SK-N-SH (cell line): ENCODE measurements at regions not wholly inside any gene's neighbourhood (a gene's known extent, or its start where the extent isn't known, plus 50 kb on each side); places are given as distances from the start of the nearest gene placed in this dataset.

Experiments used
- CTCF ChIA-PET: fragments of 300-600, 350-600 bp; formaldehyde crosslinking; extraction: SDS; loops from one replicate; lab custom pipeline; 2021; lab: Yijun Ruan, JAX
- POLR2A ChIA-PET: fragments of 350-600 bp; sonication (Branson Sonifier 250); formaldehyde crosslinking; extraction: SDS; loops from one replicate; lab custom pipeline; 2020; ENCODE audit warnings: antibody characterized with exemption, inconsistent platforms; lab: Yijun Ruan, JAX
- DNase-seq: peaks from one replicate; pipeline ENCODE4 v3.0.0; 2012
- H2AFZ ChIP-seq: fragments of 200-600 bp; sonication (generic); 2 replicates; pipeline ENCODE4 v1.8.1; 2016; ENCODE audit warnings: antibody characterized with exemption, mild to moderate bottlenecking, low read depth
- H3F3A ChIP-seq: fragments of 200-600 bp; sonication (generic); replicated peaks from 2 replicates; pipeline ENCODE3; 2016; ENCODE audit warnings: antibody characterized with exemption, mild to moderate bottlenecking; ENCODE audit not compliant: insufficient read depth
- H3K27ac ChIP-seq, 2 experiments: fragments of 200-500 bp in 1 of 2; fragments of 200-600 bp in 1 of 2; sonication (Bioruptor generic) in 1 of 2; sonication (generic), shearing (Covaris generic) in 1 of 2; 2 replicates each; pipeline versions ENCODE4 v1.5.1 to v1.6.1; 2014 to 2016; ENCODE audit warnings: low read depth in 2 of 2, inconsistent platforms in 1 of 2, low read length in 1 of 2, mild to moderate bottlenecking in 1 of 2, mixed read lengths in 1 of 2
- H3K27me3 ChIP-seq: fragments of 200-600 bp; sonication (generic), shearing (Covaris generic); 2 replicates; pipeline ENCODE4 v1.6.1; 2016; ENCODE audit warnings: mixed run types; ENCODE audit not compliant: insufficient read depth
- H3K36me3 ChIP-seq, 2 experiments: fragments of 200-500 bp in 1 of 2; fragments of 200-600 bp in 1 of 2; sonication (Bioruptor generic) in 1 of 2; sonication (generic) in 1 of 2; replicated peaks in 1 of 2; 2 replicates each; pipeline versions ENCODE3 to v1.5.1; 2014 to 2016; ENCODE audit warnings: low read length in 1 of 2, mild to moderate bottlenecking in 1 of 2; ENCODE audit not compliant: insufficient read depth in 2 of 2, control insufficient read depth in 1 of 2
- H3K4me1 ChIP-seq, 2 experiments: fragments of 200-500 bp in 1 of 2; fragments of 200-600 bp in 1 of 2; sonication (Bioruptor generic) in 1 of 2; sonication (generic), shearing (Covaris generic) in 1 of 2; 2 replicates each; pipeline versions ENCODE4 v1.5.1 to v1.6.1; 2014 to 2016; ENCODE audit warnings: low read depth in 1 of 2, low read length in 1 of 2, mixed run types in 1 of 2; ENCODE audit not compliant: insufficient read depth in 2 of 2, control insufficient read depth in 1 of 2
- H3K4me2 ChIP-seq: fragments of 200-600 bp; sonication (generic), shearing (Covaris generic); 2 replicates; pipeline ENCODE4 v1.6.1; 2017; ENCODE audit warnings: mixed run types
- H3K4me3 ChIP-seq, 2 experiments: fragments of 200-500 bp in 1 of 2; fragments of 200-600 bp in 1 of 2; sonication (Bioruptor generic) in 1 of 2; sonication (generic), shearing (Covaris generic) in 1 of 2; 2 replicates each; pipeline versions ENCODE4 v1.5.1 to v1.8.1; 2014 to 2016; ENCODE audit warnings: low read depth in 2 of 2, inconsistent platforms in 1 of 2, low read length in 1 of 2, mild to moderate bottlenecking in 1 of 2, mixed read lengths in 1 of 2, moderate library complexity in 1 of 2
- H3K79me2 ChIP-seq: fragments of 200-600 bp; sonication (generic); 2 replicates; pipeline ENCODE4 v1.8.1; 2017; ENCODE audit warnings: mild to moderate bottlenecking; ENCODE audit not compliant: insufficient read depth
- H3K9ac ChIP-seq: fragments of 200-600 bp; sonication (generic); 2 replicates; pipeline ENCODE4 v1.6.1; 2017; ENCODE audit warnings: mixed run types
- H3K9me2 ChIP-seq: fragments of 200-600 bp; sonication (generic); 2 replicates; pipeline ENCODE4 v1.6.1; 2017; ENCODE audit warnings: mixed run types
- H3K9me3 ChIP-seq: fragments of 200-600 bp; sonication (generic); 2 replicates; pipeline ENCODE4 v1.6.1; 2017; ENCODE audit warnings: mixed run types, mild to moderate bottlenecking, moderate library complexity
- H4K20me1 ChIP-seq: fragments of 200-600 bp; sonication (generic); 2 replicates; pipeline ENCODE4 v1.6.1; 2017; ENCODE audit warnings: mild to moderate bottlenecking, mixed run types; ENCODE audit not compliant: insufficient read depth
- CHD2 ChIP-seq: fragments of 150-350 bp; IDR thresholded peaks from 2 replicates; pipeline ENCODE4 v1.6.1; 2018; ENCODE audit warnings: low read length; ENCODE audit not compliant: partially characterized antibody
- ELF1 ChIP-seq: IDR thresholded peaks from 2 replicates; pipeline ENCODE4 v1.4.0; 2012
- EP300 ChIP-seq, 2 experiments: IDR thresholded peaks; 2 replicates each; pipeline versions ENCODE4 v1.4.0 to v1.6.1; 2012; ENCODE audit warnings: borderline replicate concordance in 1 of 2, low read depth in 1 of 2, low read length in 1 of 2
- FOSL2 ChIP-seq: IDR thresholded peaks from 2 replicates; pipeline ENCODE4 v1.4.0; 2012; ENCODE audit warnings: low read depth, mild to moderate bottlenecking, moderate library complexity, borderline replicate concordance
- FOXM1 ChIP-seq: IDR thresholded peaks from 2 replicates; pipeline ENCODE4 v1.4.0; 2012; ENCODE audit warnings: low read depth, mild to moderate bottlenecking
- GABPA ChIP-seq: IDR thresholded peaks from 2 replicates; pipeline ENCODE4 v1.4.0; 2012; ENCODE audit warnings: low read depth, mild to moderate bottlenecking
- MEF2A ChIP-seq: IDR thresholded peaks from 2 replicates; pipeline ENCODE4 v1.4.0; 2012; ENCODE audit warnings: low read depth, borderline replicate concordance
- MXI1 ChIP-seq: IDR thresholded peaks from 2 replicates; pipeline ENCODE4 v1.6.1; 2012; ENCODE audit warnings: mild to moderate bottlenecking, low read depth, low read length, improper control_type of control experiment
- POLR2AphosphoS5 ChIP-seq: IDR thresholded peaks from 2 replicates; pipeline ENCODE4 v1.6.1; 2012; ENCODE audit warnings: low read depth, low read length
- RCOR1 ChIP-seq: fragments of 150-350 bp; IDR thresholded peaks from 2 replicates; pipeline ENCODE4 v1.6.1; 2017; ENCODE audit warnings: antibody characterized with exemption, low read length
- RXRA ChIP-seq: IDR thresholded peaks from 2 replicates; pipeline ENCODE4 v1.4.0; 2012; ENCODE audit warnings: low read depth, mild to moderate bottlenecking, borderline replicate concordance
- TEAD4 ChIP-seq: IDR thresholded peaks from 2 replicates; pipeline ENCODE4 v1.4.0; 2012; ENCODE audit warnings: mild to moderate bottlenecking, borderline replicate concordance; ENCODE audit not compliant: insufficient read depth
- YY1 ChIP-seq: IDR thresholded peaks from 2 replicates; pipeline ENCODE4 v1.4.0; 2012; ENCODE audit warnings: low read depth, mild to moderate bottlenecking
- WGBS: methylation state at CpG from one replicate; pipeline ENCODE4 v1.1.6; 2017; ENCODE audit warnings: low lambda C conversion rate; 5-methylcytosine and 5-hydroxymethylcytosine counted together
- TF ChIP-seq, protein P1 (sequence below): IDR thresholded peaks from 2 replicates; pipeline ENCODE4 v1.4.0; 2012; ENCODE audit warnings: low read depth
- TF ChIP-seq, protein P2 (sequence below): fragments of 200-600 bp; sonication (generic); IDR thresholded peaks from 2 replicates; pipeline ENCODE4 v1.6.1; 2017; ENCODE audit warnings: antibody characterized with exemption, mild to moderate bottlenecking, moderate library complexity
- TF ChIP-seq, protein P3 (sequence below): IDR thresholded peaks from 2 replicates; pipeline ENCODE4 v1.4.0; 2012; ENCODE audit warnings: low read depth, borderline replicate concordance

DNA sequence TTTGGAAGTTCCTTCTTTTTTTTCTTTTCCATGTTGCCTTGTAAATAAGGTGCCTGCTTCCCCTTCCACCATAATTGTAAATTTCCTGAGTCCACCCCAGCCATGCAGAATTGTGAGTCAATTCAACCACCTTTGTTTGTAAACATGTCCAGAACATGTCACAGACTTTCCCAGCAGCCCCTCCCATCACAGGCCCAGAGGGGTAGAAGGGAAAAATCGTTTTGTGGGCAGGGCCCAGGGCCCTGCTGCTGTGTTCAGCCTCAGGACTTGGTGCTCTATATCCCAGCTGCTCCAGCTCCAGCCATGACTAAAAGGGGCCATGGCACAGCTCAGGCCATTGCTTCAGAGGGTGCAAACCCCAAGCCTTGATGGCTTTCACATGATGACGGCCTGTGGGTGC is 384.6 kb upstream of the NCAM2 start:
- no peaks in the 10 kb centered on the region for H3F3A ChIP-seq
- WGBS: 0% methylated on average over 2 of the region's 2 CpGs
- no peaks in the 10 kb centered on the region for H4K20me1 ChIP-seq
- DNase-seq: no peak
- H3K4me2 ChIP-seq: no peak overlapping the region
- H3K79me2 ChIP-seq: no peaks in the 10 kb centered on the region
- no peak overlapping the region for H3K4me3 ChIP-seq
- no peak overlapping the region for H3K27ac ChIP-seq
- TF ChIP-seq RXRA: no peak
- no peak for TF ChIP-seq MEF2A
- no peak for TF ChIP-seq POLR2AphosphoS5
- no peak for TF ChIP-seq FOSL2
- no peak for TF ChIP-seq YY1
- no peak for TF ChIP-seq GABPA
- TF ChIP-seq FOXM1: no peak
- TF ChIP-seq MXI1: no peak
- no peak for TF ChIP-seq EP300 (IDR thresholded peaks at IDR 0.05; ENCODE audit: borderline replicate concordance in 1 of 2, low read depth in 1 of 2, low read length in 1 of 2)
- TF ChIP-seq, protein P1, sequence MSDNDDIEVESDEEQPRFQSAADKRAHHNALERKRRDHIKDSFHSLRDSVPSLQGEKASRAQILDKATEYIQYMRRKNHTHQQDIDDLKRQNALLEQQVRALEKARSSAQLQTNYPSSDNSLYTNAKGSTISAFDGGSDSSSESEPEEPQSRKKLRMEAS: no peak
- TF ChIP-seq, all 33 proteins: peak for 0
- Histone ChIP-seq H3K9me2 (no peaks in the 10 kb centered on the region), H3K4me1 (no peaks in the 10 kb centered on the region), H3K9me3 (no peaks in the 10 kb centered on the region; the same call in 1 of the 2 replicates), H3K36me3 (no peaks in the 10 kb centered on the region), H3K27me3 (no peaks in the 10 kb centered on the region), H2AFZ (no peak overlapping the region), H3K9ac (no peak overlapping the region)
- POLR2A ChIA-PET: no interaction called here
- CTCF ChIA-PET: no interaction called here

DNA sequence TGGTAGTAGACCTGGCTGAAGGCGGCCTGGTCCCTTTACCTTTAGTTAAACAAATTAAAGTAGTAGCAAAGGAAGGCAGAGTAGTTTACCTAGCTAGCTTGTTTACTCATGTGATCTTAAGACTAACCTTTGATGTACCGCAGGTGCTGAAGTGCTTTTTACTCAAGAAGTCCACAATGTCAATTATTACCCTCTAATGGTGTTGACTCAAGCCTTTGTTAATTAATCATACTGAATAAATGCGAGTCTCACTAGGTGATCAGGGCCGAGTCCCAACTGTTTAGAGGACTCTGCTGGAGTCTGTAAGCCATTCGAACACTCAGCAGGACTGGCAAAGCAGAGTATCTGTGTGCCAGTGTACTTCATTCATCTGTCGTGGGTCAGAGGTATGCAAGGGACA is 381.1 kb upstream of the NCAM2 start:
- H3K27ac ChIP-seq: no peak overlapping the region
- H3K27me3 ChIP-seq: no peaks in the 10 kb centered on the region
- no peak overlapping the region for H3K4me2 ChIP-seq
- no peak overlapping the region for H3K4me3 ChIP-seq
- no peaks in the 10 kb centered on the region for H3K9me3 ChIP-seq
- no peaks in the 10 kb centered on the region for H4K20me1 ChIP-seq
- H3K9me2 ChIP-seq: no peaks in the 10 kb centered on the region
- H3K79me2 ChIP-seq: no peaks in the 10 kb centered on the region
- H3K4me1 ChIP-seq: no peaks in the 10 kb centered on the region
- H3K9ac ChIP-seq: no peak overlapping the region
- H2AFZ ChIP-seq: no peak overlapping the region
- H3F3A ChIP-seq: no peaks in the 10 kb centered on the region
- no peak for DNase-seq
- no peaks in the 10 kb centered on the region for H3K36me3 ChIP-seq
- TF ChIP-seq, protein P1: no peak
- TF ChIP-seq CHD2: no peak
- TF ChIP-seq, protein P2, sequence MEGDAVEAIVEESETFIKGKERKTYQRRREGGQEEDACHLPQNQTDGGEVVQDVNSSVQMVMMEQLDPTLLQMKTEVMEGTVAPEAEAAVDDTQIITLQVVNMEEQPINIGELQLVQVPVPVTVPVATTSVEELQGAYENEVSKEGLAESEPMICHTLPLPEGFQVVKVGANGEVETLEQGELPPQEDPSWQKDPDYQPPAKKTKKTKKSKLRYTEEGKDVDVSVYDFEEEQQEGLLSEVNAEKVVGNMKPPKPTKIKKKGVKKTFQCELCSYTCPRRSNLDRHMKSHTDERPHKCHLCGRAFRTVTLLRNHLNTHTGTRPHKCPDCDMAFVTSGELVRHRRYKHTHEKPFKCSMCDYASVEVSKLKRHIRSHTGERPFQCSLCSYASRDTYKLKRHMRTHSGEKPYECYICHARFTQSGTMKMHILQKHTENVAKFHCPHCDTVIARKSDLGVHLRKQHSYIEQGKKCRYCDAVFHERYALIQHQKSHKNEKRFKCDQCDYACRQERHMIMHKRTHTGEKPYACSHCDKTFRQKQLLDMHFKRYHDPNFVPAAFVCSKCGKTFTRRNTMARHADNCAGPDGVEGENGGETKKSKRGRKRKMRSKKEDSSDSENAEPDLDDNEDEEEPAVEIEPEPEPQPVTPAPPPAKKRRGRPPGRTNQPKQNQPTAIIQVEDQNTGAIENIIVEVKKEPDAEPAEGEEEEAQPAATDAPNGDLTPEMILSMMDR: no peak
- no peak for TF ChIP-seq GABPA
- TF ChIP-seq RCOR1: no peak
- TF ChIP-seq ELF1: no peak
- no peak for TF ChIP-seq RXRA
- TF ChIP-seq FOSL2: no peak
- TF ChIP-seq, protein P3, sequence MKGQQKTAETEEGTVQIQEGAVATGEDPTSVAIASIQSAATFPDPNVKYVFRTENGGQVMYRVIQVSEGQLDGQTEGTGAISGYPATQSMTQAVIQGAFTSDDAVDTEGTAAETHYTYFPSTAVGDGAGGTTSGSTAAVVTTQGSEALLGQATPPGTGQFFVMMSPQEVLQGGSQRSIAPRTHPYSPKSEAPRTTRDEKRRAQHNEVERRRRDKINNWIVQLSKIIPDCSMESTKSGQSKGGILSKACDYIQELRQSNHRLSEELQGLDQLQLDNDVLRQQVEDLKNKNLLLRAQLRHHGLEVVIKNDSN: no peak
- TF ChIP-seq TEAD4: no peak
- no peak for TF ChIP-seq MEF2A
- no peak for TF ChIP-seq YY1
- 16% methylated on average over 6 of the region's 6 CpGs for WGBS
- CTCF ChIA-PET: no interaction called here
- POLR2A ChIA-PET: no interaction called here
